ENCODE measurements at regions not wholly inside any gene's neighbourhood (a gene's known extent, or its start where the extent isn't known, plus 50 kb on each side); places are given as distances from the start of the nearest gene placed in this dataset.

DNA sequence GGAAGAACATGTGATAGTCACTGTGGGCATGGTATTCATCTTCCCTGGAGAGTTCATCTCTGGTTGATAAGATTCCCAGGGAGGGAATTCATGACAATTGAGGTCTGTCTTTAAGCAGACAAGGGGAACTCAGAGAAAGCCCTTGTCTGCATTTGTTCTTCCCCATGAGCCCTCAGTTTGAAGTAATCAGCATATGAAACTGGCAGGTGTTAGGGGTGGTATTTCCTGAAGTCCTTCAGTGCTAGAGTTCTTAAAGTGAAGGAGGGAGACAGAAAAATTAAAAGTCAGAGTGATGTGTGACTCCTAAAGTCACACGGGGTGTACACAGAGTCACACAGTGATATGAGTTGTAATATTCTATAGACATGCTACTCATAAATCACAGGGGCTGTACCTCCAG lies 60.6 kb upstream of the SYK start:
- no peak for DNase-seq
- H3K27me3 ChIP-seq (ENCODE audit: insufficient read depth, low read length), result no peaks in the 10 kb centered on the region
- POLR2A ChIA-PET (ENCODE audit: partially characterized antibody), result no interaction called here
- no peaks in the 10 kb centered on the region for H3K4me1 ChIP-seq (ENCODE audit: insufficient read depth, low read length)
- no peaks in the 10 kb centered on the region for H3K9me3 ChIP-seq (ENCODE audit: control insufficient read depth in 1 of 2, low read length in 2 of 2)
- Mint-ChIP-seq H3K9me3 (peaks cover 0 to 23% (median 7%) of the 10 kb centered on the region in 8 donors), H3K36me3 (no peaks in the 10 kb centered on the region), H3K4me1 (no peaks in the 10 kb centered on the region), H3K27me3 (peaks cover 1 to 5% of the 10 kb centered on the region in 2 donors), H3K4me3 (no peak overlapping the region), H3K27ac (no peak overlapping the region)
- no peak overlapping the region for H3K27ac ChIP-seq (ENCODE audit: low read depth, low read length)
- no peaks in the 10 kb centered on the region for H3K36me3 ChIP-seq (ENCODE audit: insufficient read depth, low read length)
- CTCF ChIA-PET (ENCODE audit: partially characterized antibody), result no interaction called here
- no peak overlapping the region for H3K4me3 ChIP-seq (ENCODE audit: low read length in 2 of 2)
- intact Hi-C loops (cut with micrococcal nuclease), result no loop called here

DNA sequence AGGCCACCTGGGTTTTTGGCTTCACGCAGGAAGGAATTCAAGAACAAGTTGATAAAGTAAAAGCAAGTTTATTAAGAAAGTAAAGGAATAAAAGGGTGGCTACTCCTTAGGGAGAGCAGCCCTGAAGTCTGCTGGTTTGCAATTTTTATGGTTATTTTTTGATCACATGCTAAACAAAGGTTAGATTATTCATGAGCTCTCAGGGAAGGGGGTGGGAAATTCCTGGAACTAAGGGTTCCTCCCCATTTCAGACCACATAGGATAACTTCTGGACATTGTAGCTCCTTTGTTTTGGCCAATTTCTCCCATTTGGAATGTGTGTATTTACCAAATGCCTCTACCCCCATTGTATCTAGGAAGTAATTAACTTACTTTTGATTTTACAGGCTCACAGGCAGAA lies 63.9 kb upstream of the SYK start:
- Histone ChIP-seq H3K36me3 (ENCODE audit: insufficient read depth, low read length) (no peaks in the 10 kb centered on the region), H3K9me3 (ENCODE audit: control insufficient read depth in 1 of 2, low read length in 2 of 2) (no peaks in the 10 kb centered on the region), H3K27me3 (ENCODE audit: insufficient read depth, low read length) (no peaks in the 10 kb centered on the region), H3K27ac (ENCODE audit: low read depth, low read length) (no peak overlapping the region), H3K4me3 (ENCODE audit: low read length in 2 of 2) (no peak overlapping the region), H3K4me1 (ENCODE audit: insufficient read depth, low read length) (no peaks in the 10 kb centered on the region)
- H3K4me1 Mint-ChIP-seq, result no peaks in the 10 kb centered on the region
- no peak overlapping the region for H3K27ac Mint-ChIP-seq
- CTCF ChIA-PET (ENCODE audit: partially characterized antibody), result no interaction called here
- POLR2A ChIA-PET (ENCODE audit: partially characterized antibody), result no interaction called here
- intact Hi-C loops (cut with micrococcal nuclease), result no loop called here
- no peaks in the 10 kb centered on the region for H3K36me3 Mint-ChIP-seq
- no peak overlapping the region for H3K4me3 Mint-ChIP-seq
- peaks cover 1% of the 10 kb centered on the region in 2 donors for H3K27me3 Mint-ChIP-seq
- DNase-seq, result no peak
- H3K9me3 Mint-ChIP-seq, result peaks cover 0 to 23% (median 8%) of the 10 kb centered on the region in 8 donors

DNA sequence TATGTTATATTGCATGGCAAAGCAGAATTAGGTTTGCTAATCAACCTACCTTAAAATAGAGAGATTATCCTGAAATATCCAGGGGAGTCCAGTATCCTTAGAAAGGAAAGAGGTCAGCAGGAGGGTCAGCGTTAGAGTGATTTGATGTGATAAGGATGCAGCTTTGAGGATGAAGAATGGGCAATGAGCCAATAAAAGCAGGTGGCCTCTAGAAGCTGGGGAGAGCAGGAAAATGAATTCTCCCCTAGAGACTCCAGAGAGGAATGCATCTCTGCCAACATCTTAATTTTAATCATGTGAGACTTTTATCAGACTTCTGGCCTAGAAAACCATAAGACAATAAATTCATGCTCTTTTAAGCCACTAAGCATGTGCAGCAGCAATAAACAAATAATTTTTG lies 65.7 kb upstream of the SYK start:
- intact Hi-C loops (cut with micrococcal nuclease), result no loop called here
- no peaks in the 10 kb centered on the region for H3K4me1 ChIP-seq (ENCODE audit: insufficient read depth, low read length)
- no peaks in the 10 kb centered on the region for H3K27me3 ChIP-seq (ENCODE audit: insufficient read depth, low read length)
- Mint-ChIP-seq H3K27ac (no peak overlapping the region), H3K4me3 (no peak overlapping the region), H3K4me1 (no peaks in the 10 kb centered on the region), H3K27me3 (peaks cover 7 to 9% of the 10 kb centered on the region in 2 donors), H3K36me3 (no peaks in the 10 kb centered on the region), H3K9me3 (peaks cover 0 to 23% (median 8%) of the 10 kb centered on the region in 8 donors)
- H3K9me3 ChIP-seq (ENCODE audit: control insufficient read depth in 1 of 2, low read length in 2 of 2), result no peaks in the 10 kb centered on the region
- ChIA-PET POLR2A (ENCODE audit: partially characterized antibody) (no interaction called here), CTCF (ENCODE audit: partially characterized antibody) (no interaction called here)
- DNase-seq, result no peak
- H3K36me3 ChIP-seq (ENCODE audit: insufficient read depth, low read length), result no peaks in the 10 kb centered on the region
- no peak overlapping the region for H3K4me3 ChIP-seq (ENCODE audit: low read length in 2 of 2)
- H3K27ac ChIP-seq (ENCODE audit: low read depth, low read length), result no peak overlapping the region

DNA sequence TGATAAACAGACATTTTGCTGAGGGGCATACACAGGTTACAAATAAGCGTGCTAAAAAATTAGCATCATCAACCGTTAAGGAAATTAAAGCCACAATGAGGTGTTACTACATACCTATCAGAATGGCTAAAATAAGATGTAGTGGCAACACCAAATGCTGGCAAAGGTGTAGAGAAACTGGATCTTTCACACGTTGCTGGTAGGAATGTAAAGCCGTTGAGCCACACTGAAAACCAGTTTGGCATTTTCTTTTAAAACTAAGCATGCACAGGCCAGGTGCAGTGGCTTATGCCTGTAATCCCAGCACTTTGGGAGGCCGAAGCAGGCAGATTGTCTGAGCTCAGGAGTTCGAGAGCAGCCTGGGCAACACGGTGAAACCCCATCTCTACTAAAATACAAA lies 67.0 kb upstream of the SYK start:
- H3K9me3 Mint-ChIP-seq, result peaks cover 0 to 16% (median 5%) of the 10 kb centered on the region in 8 donors
- H3K27ac ChIP-seq (ENCODE audit: low read depth, low read length), result no peak overlapping the region
- H3K27me3 Mint-ChIP-seq, result peaks cover 8% of the 10 kb centered on the region in 2 donors
- no peak overlapping the region for H3K27ac Mint-ChIP-seq
- no peak overlapping the region for H3K4me3 Mint-ChIP-seq
- intact Hi-C loops (cut with micrococcal nuclease), result no loop called here
- no peaks in the 10 kb centered on the region for H3K36me3 Mint-ChIP-seq
- no peak overlapping the region for H3K4me3 ChIP-seq (ENCODE audit: low read length in 2 of 2)
- CTCF ChIA-PET (ENCODE audit: partially characterized antibody), result no interaction called here
- H3K36me3 ChIP-seq (ENCODE audit: insufficient read depth, low read length), result no peaks in the 10 kb centered on the region
- no peaks in the 10 kb centered on the region for H3K4me1 Mint-ChIP-seq
- POLR2A ChIA-PET (ENCODE audit: partially characterized antibody), result no interaction called here
- no peak for DNase-seq
- H3K4me1 ChIP-seq (ENCODE audit: insufficient read depth, low read length), result no peaks in the 10 kb centered on the region
- H3K9me3 ChIP-seq (ENCODE audit: control insufficient read depth in 1 of 2, low read length in 2 of 2), result no peaks in the 10 kb centered on the region
- H3K27me3 ChIP-seq (ENCODE audit: insufficient read depth, low read length), result no peaks in the 10 kb centered on the region

DNA sequence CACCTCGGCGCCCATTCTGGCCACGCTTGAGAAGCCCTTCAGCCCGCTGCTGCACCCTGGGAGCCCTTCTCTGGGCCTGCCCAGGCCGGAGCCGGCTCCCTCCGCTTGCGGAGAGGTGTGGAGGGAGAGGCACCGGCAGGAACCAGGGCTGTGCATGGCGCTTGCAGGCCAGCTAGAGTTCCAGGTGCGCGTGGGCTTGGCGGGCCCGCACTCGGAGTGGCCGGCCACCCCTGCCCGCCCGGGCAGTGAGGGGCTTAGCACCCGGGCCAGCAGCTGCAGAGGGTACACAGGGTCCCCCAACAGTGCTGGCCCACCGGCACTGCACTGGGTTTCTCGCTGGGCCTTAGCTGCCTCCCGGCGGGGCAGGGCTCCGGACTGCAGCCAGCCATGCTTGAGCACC lies 72.3 kb upstream of the SYK start:
- peaks cover 11% of the 10 kb centered on the region in 2 donors for H3K27me3 Mint-ChIP-seq
- Histone ChIP-seq H3K27ac (ENCODE audit: low read depth, low read length) (no peak overlapping the region), H3K4me3 (ENCODE audit: low read length in 2 of 2) (no peak overlapping the region), H3K36me3 (ENCODE audit: insufficient read depth, low read length) (no peaks in the 10 kb centered on the region), H3K9me3 (ENCODE audit: control insufficient read depth in 1 of 2, low read length in 2 of 2) (no peaks in the 10 kb centered on the region), H3K27me3 (ENCODE audit: insufficient read depth, low read length) (no peaks in the 10 kb centered on the region), H3K4me1 (ENCODE audit: insufficient read depth, low read length) (no peaks in the 10 kb centered on the region)
- no peak for DNase-seq
- no peaks in the 10 kb centered on the region for H3K36me3 Mint-ChIP-seq
- CTCF ChIA-PET (ENCODE audit: partially characterized antibody), result interaction anchor here (1.3 kb wide), 1 partner anchor 8 kb away, joined by 3 read pairs; no protein-coding TSS in a partner anchor
- no peaks in the 10 kb centered on the region for H3K4me1 Mint-ChIP-seq
- H3K4me3 Mint-ChIP-seq, result no peak overlapping the region
- intact Hi-C loops (cut with micrococcal nuclease), result no loop called here
- no peak overlapping the region for H3K27ac Mint-ChIP-seq
- H3K9me3 Mint-ChIP-seq, result no peaks in the 10 kb centered on the region
- POLR2A ChIA-PET (ENCODE audit: partially characterized antibody), result no interaction called here

DNA sequence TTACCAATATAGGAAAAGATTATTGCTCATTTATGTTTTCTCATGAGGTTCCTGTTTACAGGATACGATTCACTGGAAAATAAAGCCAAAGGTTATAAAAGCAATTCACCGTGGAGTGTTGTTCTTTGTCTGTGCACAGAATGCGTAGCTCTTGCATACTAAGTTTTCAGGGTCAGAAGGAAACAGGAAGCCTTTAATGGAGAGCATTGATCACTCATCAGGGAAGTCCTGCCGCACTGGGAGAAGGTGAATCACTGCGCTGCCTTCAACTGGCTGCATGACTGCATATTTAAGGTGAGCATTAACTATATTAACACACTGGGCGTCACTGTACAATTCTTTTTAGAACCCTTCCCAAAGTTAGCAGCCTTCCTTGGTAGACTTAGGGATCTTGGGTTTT lies 74.1 kb upstream of the SYK start:
- peaks cover 10 to 14% of the 10 kb centered on the region in 2 donors for H3K27me3 Mint-ChIP-seq
- H3K4me3 Mint-ChIP-seq, result no peak overlapping the region
- no peaks in the 10 kb centered on the region for H3K4me1 Mint-ChIP-seq
- intact Hi-C loops (cut with micrococcal nuclease), result no loop called here
- H3K27ac ChIP-seq (ENCODE audit: low read depth, low read length), result no peak overlapping the region
- H3K36me3 ChIP-seq (ENCODE audit: insufficient read depth, low read length), result no peaks in the 10 kb centered on the region
- H3K9me3 ChIP-seq (ENCODE audit: control insufficient read depth in 1 of 2, low read length in 2 of 2), result no peaks in the 10 kb centered on the region
- H3K27ac Mint-ChIP-seq, result no peak overlapping the region
- no peak for DNase-seq
- ChIA-PET CTCF (ENCODE audit: partially characterized antibody) (no interaction called here), POLR2A (ENCODE audit: partially characterized antibody) (no interaction called here)
- H3K36me3 Mint-ChIP-seq, result no peaks in the 10 kb centered on the region
- H3K4me1 ChIP-seq (ENCODE audit: insufficient read depth, low read length), result no peaks in the 10 kb centered on the region
- H3K4me3 ChIP-seq (ENCODE audit: low read length in 2 of 2), result no peak overlapping the region
- H3K9me3 Mint-ChIP-seq, result no peaks in the 10 kb centered on the region
- no peaks in the 10 kb centered on the region for H3K27me3 ChIP-seq (ENCODE audit: insufficient read depth, low read length)

DNA sequence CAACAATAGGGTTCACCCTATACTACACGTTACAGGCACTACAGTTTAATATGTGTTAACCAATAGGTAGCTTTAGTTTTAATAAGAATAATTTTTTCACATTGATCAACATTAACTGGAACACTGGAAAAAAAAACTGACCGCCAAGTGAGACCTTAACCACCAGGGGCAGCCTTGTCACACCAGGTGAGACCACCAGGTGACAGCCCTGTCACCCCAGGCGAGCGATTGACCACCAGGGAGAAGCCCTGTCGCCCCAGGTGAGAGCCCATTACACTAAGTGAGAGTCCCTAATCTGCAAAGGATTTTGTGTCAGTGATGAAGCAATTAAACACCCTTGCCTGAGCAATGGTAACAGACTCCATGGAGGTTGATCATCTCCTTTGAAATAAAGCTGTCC lies 75.4 kb upstream of the SYK start:
- H3K27ac Mint-ChIP-seq, result no peak overlapping the region
- no peaks in the 10 kb centered on the region for H3K27me3 ChIP-seq (ENCODE audit: insufficient read depth, low read length)
- H3K4me1 Mint-ChIP-seq, result no peaks in the 10 kb centered on the region
- H3K36me3 ChIP-seq (ENCODE audit: insufficient read depth, low read length), result no peaks in the 10 kb centered on the region
- no peak overlapping the region for H3K27ac ChIP-seq (ENCODE audit: low read depth, low read length)
- CTCF ChIA-PET (ENCODE audit: partially characterized antibody), result no interaction called here
- intact Hi-C loops (cut with micrococcal nuclease), result no loop called here
- POLR2A ChIA-PET (ENCODE audit: partially characterized antibody), result no interaction called here
- H3K9me3 ChIP-seq (ENCODE audit: control insufficient read depth in 1 of 2, low read length in 2 of 2), result no peaks in the 10 kb centered on the region
- H3K4me1 ChIP-seq (ENCODE audit: insufficient read depth, low read length), result no peaks in the 10 kb centered on the region
- no peaks in the 10 kb centered on the region for H3K9me3 Mint-ChIP-seq
- H3K27me3 Mint-ChIP-seq, result peaks cover 8 to 12% of the 10 kb centered on the region in 2 donors
- H3K4me3 ChIP-seq (ENCODE audit: low read length in 2 of 2), result no peak overlapping the region
- DNase-seq, result no peak
- H3K36me3 Mint-ChIP-seq, result no peaks in the 10 kb centered on the region
- no peak overlapping the region for H3K4me3 Mint-ChIP-seq

DNA sequence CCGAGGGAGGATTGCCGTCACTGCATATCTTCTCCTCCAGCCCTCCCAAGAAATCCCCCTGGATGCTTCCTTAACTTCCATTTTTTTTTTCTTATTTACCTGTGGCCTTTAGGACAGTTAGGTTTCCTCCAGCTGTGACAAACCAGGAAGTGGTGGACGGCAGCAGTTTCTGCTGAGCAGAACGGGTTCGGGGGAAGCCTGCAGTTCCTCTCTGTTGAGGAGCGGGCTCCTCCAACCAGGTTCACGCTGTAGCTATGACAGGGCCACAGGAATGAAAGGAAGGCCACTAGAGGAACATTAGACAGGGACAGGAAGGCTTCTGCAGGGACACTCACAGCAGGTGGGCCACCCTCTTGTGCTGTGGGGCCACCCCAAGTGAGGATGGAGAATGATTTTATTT lies 76.7 kb upstream of the SYK start:
- ChIA-PET POLR2A (ENCODE audit: partially characterized antibody) (no interaction called here), CTCF (ENCODE audit: partially characterized antibody) (no interaction called here)
- DNase-seq, result no peak
- H3K36me3 ChIP-seq (ENCODE audit: insufficient read depth, low read length), result no peaks in the 10 kb centered on the region
- no peaks in the 10 kb centered on the region for H3K27me3 ChIP-seq (ENCODE audit: insufficient read depth, low read length)
- Mint-ChIP-seq H3K27me3 (peaks cover 7 to 9% of the 10 kb centered on the region in 2 donors), H3K27ac (no peak overlapping the region), H3K4me3 (no peak overlapping the region), H3K4me1 (no peaks in the 10 kb centered on the region), H3K36me3 (no peaks in the 10 kb centered on the region), H3K9me3 (no peaks in the 10 kb centered on the region)
- intact Hi-C loops (cut with micrococcal nuclease), result no loop called here
- no peaks in the 10 kb centered on the region for H3K4me1 ChIP-seq (ENCODE audit: insufficient read depth, low read length)
- no peak overlapping the region for H3K27ac ChIP-seq (ENCODE audit: low read depth, low read length)
- H3K4me3 ChIP-seq (ENCODE audit: low read length in 2 of 2), result no peak overlapping the region
- H3K9me3 ChIP-seq (ENCODE audit: control insufficient read depth in 1 of 2, low read length in 2 of 2), result no peaks in the 10 kb centered on the region

All from CD4-positive, alpha-beta memory T cell (primary cell).